GM12878 (cell line): ENCODE measurements at regions not wholly inside any gene's neighbourhood (a gene's known extent, or its start where the extent isn't known, plus 50 kb on each side); places are given as distances from the start of the nearest gene placed in this dataset.

Experiments used
- ATAC-seq: fragments of 200-7000 bp; cut with Tn5 transposase; 3 replicates; pipeline ENCODE4 v1.9.1; 2020; ENCODE audit warnings: mild to moderate bottlenecking, moderate library complexity
- BruUV-seq: library from RNA; stranded (reverse); fragments of 400-500 nt; replicated peaks from 2 replicates; lab custom pipeline; 2021; lab: Mats Ljungman, UMichigan
- CTCF ChIA-PET: fragments of 300-600 bp; sonication (Branson Sonifier 250); formaldehyde crosslinking; extraction: SDS; loops from one replicate; lab custom pipeline; 2021; ENCODE audit warnings: inconsistent platforms; lab: Yijun Ruan, JAX
- POLR2A ChIA-PET: fragments of 350-600 bp; formaldehyde crosslinking; extraction: SDS; loops from one replicate; lab custom pipeline; 2021; ENCODE audit warnings: inconsistent platforms; lab: Charles Lee
- RAD21 ChIA-PET: fragments of 300-600 bp; sonication (Branson Sonifier 250); formaldehyde crosslinking; loops from one replicate; lab custom pipeline; 2023; ENCODE audit warnings: antibody characterized with exemption; ENCODE audit not compliant: unreplicated experiment; lab: Charles Lee
- SMC1A ChIA-PET: fragments of 300-600 bp; sonication (Branson Sonifier 250); formaldehyde crosslinking; loops from one replicate; lab custom pipeline; 2023; ENCODE audit not compliant: unreplicated experiment, uncharacterized antibody; lab: Charles Lee
- DNase-seq: peaks from one replicate; pipeline ENCODE4 v3.0.0-alpha.2; 2011; ENCODE audit warnings: low read depth, low spot score
- FAIRE-seq: peaks from 3 replicates; lab custom pipeline; 2011; peaks lifted over from hg19 to GRCh38; lab: Jason Lieb, UNC
- H2AFZ ChIP-seq: 2 replicates; pipeline ENCODE4 v1.6.0; 2011; ENCODE audit warnings: low read depth, low read length, control low read depth; ENCODE audit not compliant: control insufficient read depth
- H3K27ac ChIP-seq: 2 replicates; pipeline ENCODE4 v1.5.1; 2011; ENCODE audit warnings: control low read depth; ENCODE audit not compliant: control insufficient read depth, insufficient read depth
- H3K27me3 ChIP-seq, 2 experiments: replicated peaks in 1 of 2; 2 replicates each; pipeline versions ENCODE4 v1.6.0 to v1.6.1; 2011; ENCODE audit warnings: low read length in 1 of 2; ENCODE audit not compliant: control insufficient read depth in 2 of 2, insufficient read depth in 2 of 2
- H3K36me3 ChIP-seq, 2 experiments: 2 replicates each; pipeline ENCODE4 v1.5.1; 2011; ENCODE audit warnings: low read length in 1 of 2; ENCODE audit not compliant: control insufficient read depth in 2 of 2, insufficient read depth in 2 of 2
- H3K4me1 ChIP-seq: 2 replicates; pipeline ENCODE4 v1.6.1; 2011; ENCODE audit warnings: mild to moderate bottlenecking, low read length, moderate library complexity, mixed read lengths; ENCODE audit not compliant: control insufficient read depth, insufficient read depth
- H3K4me2 ChIP-seq: 2 replicates; pipeline ENCODE4 v1.6.0; 2011; ENCODE audit warnings: control low read depth; ENCODE audit not compliant: control insufficient read depth, insufficient read depth
- H3K4me3 ChIP-seq: fragments of 200-600 bp; sonication (generic); 2 replicates; pipeline ENCODE4 v1.5.1; 2016
- H3K79me2 ChIP-seq: 2 replicates; pipeline ENCODE4 v1.6.0; 2011; ENCODE audit warnings: low read length; ENCODE audit not compliant: control insufficient read depth, insufficient read depth
- H3K9ac ChIP-seq: 2 replicates; pipeline ENCODE4 v1.8.0; 2011; ENCODE audit warnings: low read length, control low read depth, mixed read lengths; ENCODE audit not compliant: control insufficient read depth, insufficient read depth
- H3K9me3 ChIP-seq: replicated peaks from 3 replicates; pipeline ENCODE4 v1.5.1; 2011; ENCODE audit warnings: mild to moderate bottlenecking, low read length; ENCODE audit not compliant: control insufficient read depth, insufficient read depth
- H4K20me1 ChIP-seq: 2 replicates; pipeline ENCODE4 v1.6.0; 2011; ENCODE audit not compliant: control insufficient read depth, insufficient read depth
- ASH2L ChIP-seq: fragments of 300-600, 200-600 bp; sonication (generic); IDR thresholded peaks from 2 replicates; pipeline ENCODE4 v1.6.1; 2017; ENCODE audit warnings: low read depth, mild to moderate bottlenecking, borderline replicate concordance
- BCLAF1 ChIP-seq: fragments of 450-650 bp; IDR thresholded peaks from 2 replicates; pipeline ENCODE4 v1.6.1; 2017; ENCODE audit warnings: antibody characterized with exemption, mild to moderate bottlenecking, moderate library complexity
- CEBPB ChIP-seq, 2 experiments: fragments of 150-350 bp in 1 of 2; IDR thresholded peaks; 2 replicates each; pipeline ENCODE4 v1.6.1; 2012 to 2014; ENCODE audit warnings: low read depth in 2 of 2, low read length in 2 of 2, borderline replicate concordance in 1 of 2, inconsistent platforms in 1 of 2
- DPF2 ChIP-seq: fragments of 450-650 bp; IDR thresholded peaks from 2 replicates; pipeline ENCODE4 v1.6.1; 2017; ENCODE audit warnings: mild to moderate bottlenecking
- GABPA ChIP-seq: IDR thresholded peaks from 2 replicates; pipeline ENCODE4 v1.6.1; 2014; ENCODE audit warnings: antibody characterized with exemption, low read depth, mild to moderate bottlenecking, inconsistent platforms
- HDAC2 ChIP-seq: fragments of 200-600 bp; sonication (generic); IDR thresholded peaks from 2 replicates; pipeline ENCODE4 v1.6.1; 2017
- RAD51 ChIP-seq: fragments of 450-650 bp; IDR thresholded peaks from 2 replicates; pipeline ENCODE4 v1.6.1; 2016; ENCODE audit warnings: moderate library complexity, mild to moderate bottlenecking, inconsistent platforms
- SRF ChIP-seq, 2 experiments: IDR thresholded peaks; 2 replicates each; pipeline ENCODE4 v1.6.1; 2011; ENCODE audit warnings: low read depth in 2 of 2, low read length in 2 of 2, mild to moderate bottlenecking in 1 of 2, moderate library complexity in 1 of 2
- ZNF384 ChIP-seq: IDR thresholded peaks from 2 replicates; pipeline ENCODE4 v1.6.1; 2012; ENCODE audit warnings: low read depth, mild to moderate bottlenecking, low read length, improper control_type of control experiment, borderline replicate concordance
- in situ Hi-C: fragments of 300-500 bp; cut with MboI; formaldehyde crosslinking; loops from 9 replicates; pipeline ENCODE4 v1.14.3; 2018; ENCODE audit warnings: mixed read lengths
- intact Hi-C: fragments of 100-400 bp; cut with micrococcal nuclease; formaldehyde crosslinking; loops from one replicate; pipeline ENCODE4 v1.14.2; 2022; ENCODE audit not compliant: unreplicated experiment

GRCh38 chr1:189751311-189751710, 726.4 kb downstream of the BRINP3 start:
- Histone ChIP-seq H3K27me3 (no peaks in the 10 kb centered on the region), H3K4me2 (no peak overlapping the region), H3K4me3 (no peak overlapping the region), H4K20me1 (no peaks in the 10 kb centered on the region), H3K79me2 (no peaks in the 10 kb centered on the region), H3K9ac (no peak overlapping the region), H3K27ac (no peak overlapping the region), H3K36me3 (no peaks in the 10 kb centered on the region), H2AFZ (no peak overlapping the region), H3K9me3 (no peaks in the 10 kb centered on the region), H3K4me1 (no peaks in the 10 kb centered on the region)
- ChIA-PET POLR2A (no interaction called here), RAD21 (no interaction called here), CTCF (no interaction called here), SMC1A (no interaction called here)
- ATAC-seq = no peak
- in situ Hi-C loops = no loop called here
- intact Hi-C loops = no loop called here
- no TSS peak for BruUV-seq
- DNase-seq = no peak
- TF ChIP-seq ASH2L (no peak), HDAC2 (no peak), BCLAF1 (no peak), GABPA (no peak), CEBPB (IDR thresholded peaks at IDR 0.05; ENCODE audit: borderline replicate concordance in 1 of 2, low read depth in 2 of 2, low read length in 2 of 2) (no peak), SRF (IDR thresholded peaks at IDR 0.05; ENCODE audit: low read depth in 2 of 2, low read length in 2 of 2) (no peak), RAD51 (no peak), ZNF384 (no peak), DPF2 (no peak)
- no peak for FAIRE-seq
